GM21576 (cell line): ENCODE measurements at regions not wholly inside any gene's neighbourhood (a gene's known extent, or its start where the extent isn't known, plus 50 kb on each side); places are given as distances from the start of the nearest gene placed in this dataset.

Experiments used
- ATAC-seq: cut with Tn5 transposase; IDR thresholded peaks from one replicate; pipeline ENCODE4 v1.9.1; 2021; ENCODE audit warnings: mild to moderate bottlenecking, moderate library complexity; ENCODE audit not compliant: unreplicated experiment

DNA sequence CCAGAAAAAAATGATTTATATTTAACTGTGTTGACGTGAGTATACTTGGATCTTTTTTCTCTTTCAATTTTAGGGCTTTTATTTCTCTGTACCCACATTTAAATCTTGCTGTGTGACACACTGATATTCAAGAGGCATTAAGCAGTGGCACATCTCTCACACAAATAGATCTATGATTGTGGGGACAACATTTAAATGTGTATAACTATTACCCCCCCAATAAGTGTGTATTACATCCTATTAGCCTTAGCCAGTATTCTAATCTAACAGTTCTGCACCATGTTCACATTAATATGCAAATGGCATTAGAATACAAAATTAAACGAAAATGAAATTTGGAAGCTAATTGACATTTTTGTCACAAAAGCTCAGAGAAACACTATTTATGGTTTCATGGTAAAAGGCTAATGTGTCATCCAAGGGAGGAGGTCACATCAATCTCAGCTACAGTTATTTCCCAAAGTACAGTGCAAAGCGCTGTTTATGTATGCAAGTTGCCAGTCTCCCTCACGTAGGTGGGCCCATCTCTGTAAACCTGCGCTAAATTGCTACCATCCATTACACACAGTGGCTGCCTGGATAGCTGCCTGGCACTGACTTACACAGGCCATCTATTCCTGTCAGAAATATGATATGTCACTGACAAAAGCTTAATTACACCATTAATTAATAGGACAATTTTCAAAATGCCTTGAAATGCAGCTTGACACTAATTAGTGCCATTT is 984.7 kb upstream of the PCDH9 start:
- ATAC-seq = no peak

DNA sequence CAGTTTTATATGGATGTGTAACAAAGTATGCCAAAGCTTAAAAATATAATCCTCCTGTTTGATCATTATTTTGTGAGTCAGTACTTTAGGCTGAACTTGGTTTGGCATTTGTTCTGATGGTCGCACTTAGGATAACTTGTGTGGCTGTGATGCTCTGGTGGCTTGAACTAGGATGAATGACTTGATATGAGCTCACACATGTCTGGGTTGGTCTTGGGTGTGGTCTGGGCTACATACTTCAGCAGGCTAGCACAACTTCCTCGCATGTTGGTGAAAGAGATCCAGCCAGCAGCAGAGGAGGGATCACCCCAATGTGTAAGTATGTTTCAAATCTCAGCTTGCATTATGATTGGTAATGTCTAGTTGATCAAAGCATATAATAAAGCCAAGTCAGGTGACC is 969.1 kb upstream of the PCDH9 start:
- no peak for ATAC-seq

- ATAC-seq = no peak
Observed at GRCh38 chr13:68190818-68191217, 960.7 kb upstream of the PCDH9 start.

DNA sequence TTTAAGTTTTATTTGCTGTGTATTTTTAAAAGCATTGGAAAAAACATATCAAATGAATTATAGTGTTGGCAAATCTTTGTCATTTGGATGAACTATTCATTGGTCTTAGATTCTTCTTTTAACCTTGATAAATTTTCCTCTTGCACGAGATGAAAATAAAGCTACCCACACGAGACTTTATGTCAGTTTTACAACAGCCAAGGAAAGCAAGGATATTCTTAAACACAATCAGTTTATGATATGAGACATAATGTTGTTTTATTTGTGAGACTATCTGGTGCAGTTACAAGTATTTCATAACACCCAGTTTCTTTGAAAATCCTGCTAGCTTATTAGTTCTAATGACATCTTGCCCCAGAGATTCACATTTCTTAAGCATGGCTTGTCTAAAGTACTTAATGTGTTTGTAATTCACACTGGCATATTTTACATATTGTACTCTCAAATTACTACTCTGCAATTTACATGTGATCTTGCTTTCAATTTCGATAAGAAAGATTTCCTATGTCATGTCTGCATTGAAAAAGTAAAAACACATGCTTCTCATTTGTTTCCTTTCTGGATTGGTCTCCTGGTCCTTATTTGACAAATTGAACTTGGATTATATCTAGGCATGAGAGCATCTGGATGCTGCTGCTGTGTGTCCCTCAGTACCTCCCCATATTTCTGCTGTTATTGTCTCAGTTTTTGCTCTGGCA is 955.5 kb upstream of the PCDH9 start:
- ATAC-seq = no peak

- no peak for ATAC-seq
Observed at GRCh38 chr13:68176475-68176874, 946.3 kb upstream of the PCDH9 start.

DNA sequence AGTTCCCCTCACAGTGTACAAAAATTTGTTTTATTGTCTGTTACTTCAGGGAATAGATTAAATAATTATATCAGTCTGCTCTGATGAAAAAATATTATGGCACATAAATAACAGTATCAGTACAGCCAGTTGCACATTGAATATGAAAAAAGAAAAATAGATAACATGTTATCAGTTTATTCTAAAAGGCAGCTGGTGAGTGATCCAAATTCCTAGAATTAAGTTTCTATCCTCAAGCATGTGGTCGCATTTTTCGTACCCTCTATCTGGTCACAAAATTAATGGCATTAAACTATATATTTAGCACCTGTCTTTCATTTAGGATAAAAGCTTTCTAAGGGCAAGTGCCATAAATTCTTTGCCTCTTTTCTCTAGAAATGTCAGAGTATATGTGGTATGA is 944.8 kb upstream of the PCDH9 start:
- ATAC-seq = no peak

DNA sequence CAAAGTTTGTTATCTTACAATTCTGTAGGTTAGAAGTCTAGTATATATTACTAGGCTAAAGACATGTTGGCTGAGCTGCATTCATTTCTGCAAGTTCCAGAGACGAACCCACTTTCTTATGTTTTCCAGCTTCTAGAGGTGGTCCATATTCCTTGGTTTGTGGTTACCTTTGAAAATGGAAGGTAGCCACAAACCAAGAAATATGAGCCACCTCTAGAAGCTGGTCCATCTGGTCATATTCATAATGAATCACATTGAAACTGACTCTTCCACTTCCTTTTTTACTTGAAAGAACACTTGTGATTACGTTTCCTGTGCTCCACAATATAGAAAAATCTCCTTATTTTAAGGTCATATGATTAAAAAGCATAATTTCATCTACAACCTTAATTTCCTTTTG is 943.0 kb upstream of the PCDH9 start:
- ATAC-seq = no peak

DNA sequence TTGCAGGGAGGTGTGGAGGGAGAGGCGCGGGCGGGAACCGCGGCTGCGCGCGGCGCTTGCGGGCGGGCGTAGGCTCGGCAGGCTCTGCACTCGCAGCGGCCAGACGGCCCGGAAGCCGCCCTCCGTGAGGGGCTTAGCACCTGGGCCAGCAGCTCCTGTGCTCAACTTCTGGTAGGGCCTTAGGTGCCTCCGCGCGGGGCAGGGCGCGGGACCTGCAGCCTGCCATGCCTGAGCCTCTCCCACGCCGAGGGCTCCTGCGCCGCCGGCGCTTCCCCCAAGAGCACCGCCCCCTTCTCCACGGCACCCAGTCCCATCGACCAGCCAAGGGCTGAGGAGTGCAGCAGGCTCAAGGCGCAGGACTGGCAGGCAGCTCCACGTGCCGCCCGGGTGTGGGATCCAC is 940.8 kb upstream of the PCDH9 start:
- no peak for ATAC-seq

DNA sequence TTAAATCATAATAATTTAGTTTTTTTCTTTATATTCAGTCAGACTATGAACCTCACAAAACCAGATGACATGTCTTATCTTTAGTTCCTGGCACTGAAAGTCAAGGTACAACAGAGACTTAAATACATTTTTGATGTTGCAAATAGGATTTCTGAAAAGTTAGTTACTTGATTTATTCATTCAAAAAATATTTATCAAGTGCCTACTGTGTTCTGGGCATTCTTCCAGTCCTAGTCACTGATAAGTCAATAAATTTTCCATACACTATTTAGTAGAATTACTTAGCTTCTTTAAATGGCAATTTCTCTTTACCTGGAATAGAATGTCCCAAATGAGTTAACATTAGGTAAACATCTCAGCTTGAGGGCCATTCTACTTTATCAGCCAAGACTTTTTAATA is 938.3 kb upstream of the PCDH9 start:
- no peak for ATAC-seq

DNA sequence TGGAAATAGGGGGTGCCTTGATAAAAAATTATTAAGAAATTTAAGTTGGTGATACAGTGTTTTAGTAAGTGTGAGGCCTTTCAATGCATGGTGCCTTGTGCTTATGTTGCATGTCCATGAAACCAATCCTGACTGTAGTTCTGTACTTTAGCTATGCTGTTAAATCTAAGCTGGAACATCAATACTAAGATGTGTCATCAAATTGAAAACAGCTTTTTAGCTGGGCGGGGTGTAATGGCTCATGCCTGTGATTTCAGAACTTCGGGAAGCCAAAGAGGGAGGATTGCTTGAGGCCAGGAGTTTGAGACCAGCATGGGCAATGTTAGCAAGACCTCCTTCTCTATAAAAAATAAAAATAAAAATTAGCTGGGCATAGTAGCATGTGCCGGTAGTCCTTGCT is 930.3 kb upstream of the PCDH9 start:
- ATAC-seq = no peak

GRCh38 chr13:68152414-68152813 is 922.3 kb upstream of the PCDH9 start:
- no peak for ATAC-seq

DNA sequence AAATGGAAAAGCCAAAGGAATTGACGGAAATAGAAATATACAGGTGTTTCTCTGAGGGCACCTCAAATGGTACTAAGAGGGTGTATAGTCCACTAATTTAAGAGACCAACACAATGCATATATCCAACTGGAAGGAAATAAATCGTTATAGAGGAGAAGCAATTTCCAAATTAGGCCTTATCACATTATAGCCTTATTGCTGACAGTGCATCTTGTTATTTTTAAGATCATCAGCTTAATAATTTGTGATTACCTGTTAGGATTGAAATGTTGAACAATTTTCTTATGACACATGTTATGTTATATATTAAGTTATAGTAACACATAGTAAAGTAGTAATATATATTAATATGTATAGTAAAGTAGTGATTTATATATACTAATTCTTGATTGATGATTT is 915.7 kb upstream of the PCDH9 start:
- no peak for ATAC-seq

- ATAC-seq = no peak
Observed at GRCh38 chr13:68128297-68128915, 898.3 kb upstream of the PCDH9 start.

DNA sequence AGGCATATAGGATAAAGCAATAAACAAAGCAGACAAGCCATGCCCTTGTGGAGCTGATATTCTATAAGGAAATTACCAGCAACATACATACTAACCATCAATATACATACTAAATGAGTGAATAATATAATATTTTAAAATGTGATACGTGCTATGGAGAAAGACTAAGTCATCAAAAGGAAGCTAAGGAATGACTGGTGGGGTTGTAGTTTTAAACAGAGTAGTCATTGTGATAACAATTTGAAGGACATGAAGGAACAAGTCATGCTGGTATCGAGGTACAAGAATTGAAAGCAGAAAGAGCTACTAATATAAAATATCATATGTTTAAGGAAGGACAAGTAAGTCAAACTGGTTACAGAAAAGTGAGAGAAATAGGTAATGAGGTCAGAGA is 894.9 kb upstream of the PCDH9 start:
- no peak for ATAC-seq

GRCh38 chr13:68124437-68125086 is 894.4 kb upstream of the PCDH9 start:
- ATAC-seq = no peak

DNA sequence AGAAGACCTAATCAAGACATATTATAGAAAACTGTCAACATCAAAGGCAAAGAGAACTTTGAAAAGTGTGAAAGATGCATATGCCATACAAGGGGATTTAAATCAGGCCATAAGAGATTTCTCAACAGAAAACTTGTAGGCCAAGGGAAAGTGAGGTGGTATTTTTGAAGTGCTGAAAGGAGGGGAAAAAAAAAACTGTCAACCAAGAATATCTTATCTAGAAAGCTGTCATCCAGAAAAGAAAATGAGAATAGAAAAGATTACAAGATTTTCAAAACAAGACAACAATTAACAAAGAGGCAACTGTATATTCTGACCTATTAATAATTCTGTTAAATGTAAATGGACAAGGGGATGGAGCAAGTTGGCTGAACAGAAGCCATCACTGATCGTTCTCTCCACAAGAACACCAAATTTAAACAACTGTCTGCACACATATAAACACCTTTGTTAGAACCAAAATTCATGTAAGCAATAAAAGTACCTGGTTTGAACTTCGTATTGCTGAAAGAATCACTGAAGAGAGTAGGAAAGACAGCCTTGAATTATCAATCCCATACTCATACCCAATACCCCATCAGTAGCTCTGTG is 880.1 kb upstream of the PCDH9 start:
- ATAC-seq = no peak

GRCh38 chr13:68107667-68108066 is 877.5 kb upstream of the PCDH9 start:
- ATAC-seq = no peak

- ATAC-seq = no peak
Observed at GRCh38 chr13:68099631-68100030, 869.5 kb upstream of the PCDH9 start.

GRCh38 chr13:68081061-68081460 is 850.9 kb upstream of the PCDH9 start:
- ATAC-seq = no peak

DNA sequence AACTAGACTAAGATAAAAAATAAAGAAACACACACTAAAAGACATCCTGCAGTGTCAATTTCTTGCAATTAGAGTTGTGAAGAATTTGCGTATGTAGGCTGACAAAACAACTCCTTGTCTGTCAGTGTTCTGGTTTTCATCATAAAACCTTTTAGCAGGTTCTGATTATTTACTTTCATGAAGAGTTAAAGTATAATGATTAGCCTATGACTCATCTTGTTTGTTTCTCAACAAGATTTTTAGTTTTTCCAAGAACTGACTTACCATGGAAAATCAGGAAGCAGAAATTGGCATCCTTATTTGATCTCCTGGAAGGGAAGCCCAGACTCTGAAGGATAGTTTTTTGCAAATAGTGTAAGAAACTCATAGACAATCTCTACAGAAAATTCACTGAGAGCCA is 848.7 kb upstream of the PCDH9 start:
- no peak for ATAC-seq

DNA sequence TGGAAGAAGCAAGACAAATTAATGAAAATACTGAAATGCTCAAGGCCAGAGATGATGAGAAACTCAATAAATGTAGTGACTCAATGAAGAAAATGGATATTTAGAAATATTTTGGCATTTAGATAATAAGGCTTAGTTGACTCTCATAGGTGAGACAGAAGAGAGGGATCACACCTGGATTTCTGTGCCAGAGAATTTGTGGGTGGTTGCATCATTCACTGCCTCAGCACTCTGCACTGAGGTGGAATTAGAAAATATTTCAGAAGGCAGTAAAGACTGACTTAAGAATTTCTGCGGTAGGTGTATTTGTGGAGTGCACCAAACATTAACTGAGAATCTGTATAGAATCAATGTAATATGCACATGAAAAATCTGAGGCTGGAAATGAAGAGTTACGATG is 848.3 kb upstream of the PCDH9 start:
- ATAC-seq = no peak
